ENCODE measurements at regions not wholly inside any gene's neighbourhood (a gene's known extent, or its start where the extent isn't known, plus 50 kb on each side); places are given as distances from the start of the nearest gene placed in this dataset.

DNA sequence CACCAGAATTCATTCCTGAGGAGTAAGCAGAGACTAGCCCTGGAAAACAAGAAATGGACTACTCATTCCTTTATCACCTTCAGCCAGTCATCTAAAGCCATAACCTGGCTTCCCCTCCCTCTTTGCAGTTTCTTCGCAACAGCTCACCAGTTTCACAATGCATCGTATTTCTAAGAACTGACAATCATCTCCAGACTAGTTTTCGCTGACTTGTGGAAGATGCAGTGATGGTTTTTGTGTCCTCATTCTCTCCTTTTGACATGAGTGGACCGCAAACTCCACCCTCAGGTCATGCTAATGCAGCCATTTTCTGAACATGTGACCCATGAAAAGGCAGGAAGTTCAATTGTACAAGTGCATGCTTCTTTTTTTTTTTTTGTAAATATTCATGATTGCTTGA, 1203.5 kb downstream of the PCDH7 start:
- no peak for TF ChIP-seq POLR2A (IDR thresholded peaks at IDR 0.05)
- no peak for TF ChIP-seq POLR2AphosphoS5 (IDR thresholded peaks at IDR 0.05)
- TF ChIP-seq, protein P1, sequence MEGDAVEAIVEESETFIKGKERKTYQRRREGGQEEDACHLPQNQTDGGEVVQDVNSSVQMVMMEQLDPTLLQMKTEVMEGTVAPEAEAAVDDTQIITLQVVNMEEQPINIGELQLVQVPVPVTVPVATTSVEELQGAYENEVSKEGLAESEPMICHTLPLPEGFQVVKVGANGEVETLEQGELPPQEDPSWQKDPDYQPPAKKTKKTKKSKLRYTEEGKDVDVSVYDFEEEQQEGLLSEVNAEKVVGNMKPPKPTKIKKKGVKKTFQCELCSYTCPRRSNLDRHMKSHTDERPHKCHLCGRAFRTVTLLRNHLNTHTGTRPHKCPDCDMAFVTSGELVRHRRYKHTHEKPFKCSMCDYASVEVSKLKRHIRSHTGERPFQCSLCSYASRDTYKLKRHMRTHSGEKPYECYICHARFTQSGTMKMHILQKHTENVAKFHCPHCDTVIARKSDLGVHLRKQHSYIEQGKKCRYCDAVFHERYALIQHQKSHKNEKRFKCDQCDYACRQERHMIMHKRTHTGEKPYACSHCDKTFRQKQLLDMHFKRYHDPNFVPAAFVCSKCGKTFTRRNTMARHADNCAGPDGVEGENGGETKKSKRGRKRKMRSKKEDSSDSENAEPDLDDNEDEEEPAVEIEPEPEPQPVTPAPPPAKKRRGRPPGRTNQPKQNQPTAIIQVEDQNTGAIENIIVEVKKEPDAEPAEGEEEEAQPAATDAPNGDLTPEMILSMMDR (IDR thresholded peaks at IDR 0.05), result no peak
- DNase-seq (ENCODE audit: low spot score), result no peak

GRCh38 chr4:31929676-31930345, 1209.6 kb downstream of the PCDH7 start:
- TF ChIP-seq, protein P1 (IDR thresholded peaks at IDR 0.05), result no peak
- TF ChIP-seq POLR2A (IDR thresholded peaks at IDR 0.05) (no peak), POLR2AphosphoS5 (IDR thresholded peaks at IDR 0.05) (no peak)
- no peak for DNase-seq (ENCODE audit: low spot score)
- WGBS, result 56% methylated on average over 1 of the region's 1 CpG

More for the DNA sequence above, 1203.5 kb downstream of the PCDH7 start:
- Histone ChIP-seq H3K36me3 (no peaks in the 10 kb centered on the region), H3K27ac (no peak overlapping the region), H3K27me3 (replicated peaks; ENCODE audit: insufficient read depth) (no peaks in the 10 kb centered on the region), H3K9me3 (no peaks in the 10 kb centered on the region), H3K4me1 (replicated peaks) (no peaks in the 10 kb centered on the region), H3K4me3 (no peak overlapping the region)
- intact Hi-C loops (cut with DNase I), result no loop called here
- WGBS, result 97% methylated on average over 4 of the region's 4 CpGs

GRCh38 chr4:31946456-31946855, 1226.3 kb downstream of the PCDH7 start:
- DNase-seq (ENCODE audit: low spot score), result no peak
- TF ChIP-seq POLR2A (IDR thresholded peaks at IDR 0.05) (no peak), POLR2AphosphoS5 (IDR thresholded peaks at IDR 0.05) (no peak)
- TF ChIP-seq, protein P1 (IDR thresholded peaks at IDR 0.05), result no peak
- no peaks in the 10 kb centered on the region for H3K36me3 ChIP-seq
- intact Hi-C loops (cut with DNase I), result no loop called here
- H3K27me3 ChIP-seq (replicated peaks; ENCODE audit: insufficient read depth), result no peaks in the 10 kb centered on the region
- 66% methylated on average over 3 of the region's 3 CpGs for WGBS
- H3K4me1 ChIP-seq (replicated peaks), result no peaks in the 10 kb centered on the region
- H3K4me3 ChIP-seq, result no peak overlapping the region
- no peak overlapping the region for H3K27ac ChIP-seq
- H3K9me3 ChIP-seq, result no peaks in the 10 kb centered on the region

More at GRCh38 chr4:31929676-31930345, 1209.6 kb downstream of the PCDH7 start:
- H3K27ac ChIP-seq, result no peak overlapping the region
- H3K36me3 ChIP-seq, result no peaks in the 10 kb centered on the region
- no peaks in the 10 kb centered on the region for H3K9me3 ChIP-seq
- H3K4me3 ChIP-seq, result no peak overlapping the region
- no peaks in the 10 kb centered on the region for H3K4me1 ChIP-seq (replicated peaks)
- intact Hi-C loops (cut with DNase I), result no loop called here
- no peaks in the 10 kb centered on the region for H3K27me3 ChIP-seq (replicated peaks; ENCODE audit: insufficient read depth)

- no peak for DNase-seq (ENCODE audit: low spot score)
- TF ChIP-seq POLR2A (IDR thresholded peaks at IDR 0.05) (no peak), POLR2AphosphoS5 (IDR thresholded peaks at IDR 0.05) (no peak)
- TF ChIP-seq, protein P1 (IDR thresholded peaks at IDR 0.05), result no peak
Measured at GRCh38 chr4:31947101-31947500, 1226.9 kb downstream of the PCDH7 start.

GRCh38 chr4:31949045-31949444, 1228.9 kb downstream of the PCDH7 start:
- Histone ChIP-seq H3K4me1 (replicated peaks) (no peaks in the 10 kb centered on the region), H3K27ac (no peak overlapping the region), H3K9me3 (no peaks in the 10 kb centered on the region), H3K27me3 (replicated peaks; ENCODE audit: insufficient read depth) (no peaks in the 10 kb centered on the region), H3K36me3 (no peaks in the 10 kb centered on the region), H3K4me3 (no peak overlapping the region)
- TF ChIP-seq, protein P1 (IDR thresholded peaks at IDR 0.05), result no peak
- TF ChIP-seq POLR2A (IDR thresholded peaks at IDR 0.05) (no peak), POLR2AphosphoS5 (IDR thresholded peaks at IDR 0.05) (no peak)
- no peak for DNase-seq (ENCODE audit: low spot score)
- intact Hi-C loops (cut with DNase I), result no loop called here
- 78% methylated on average over 5 of the region's 5 CpGs for WGBS

More at GRCh38 chr4:31947101-31947500, 1226.9 kb downstream of the PCDH7 start:
- intact Hi-C loops (cut with DNase I), result no loop called here
- 88% methylated on average over 1 of the region's 1 CpG for WGBS
- Histone ChIP-seq H3K36me3 (no peaks in the 10 kb centered on the region), H3K4me3 (no peak overlapping the region), H3K27ac (no peak overlapping the region), H3K27me3 (replicated peaks; ENCODE audit: insufficient read depth) (no peaks in the 10 kb centered on the region), H3K4me1 (replicated peaks) (no peaks in the 10 kb centered on the region), H3K9me3 (no peaks in the 10 kb centered on the region)
